ES-I3 (cell line): ENCODE measurements at regions not wholly inside any gene's neighbourhood (a gene's known extent, or its start where the extent isn't known, plus 50 kb on each side); places are given as distances from the start of the nearest gene placed in this dataset.

ENCODE experiments used
- H3K36me3 ChIP-seq: 2 replicates; pipeline ENCODE4 v1.6.1; 2013; ENCODE audit warnings: mild to moderate bottlenecking, low read length, control low read depth, moderate library complexity; ENCODE audit not compliant: insufficient read depth
- H3K4me1 ChIP-seq: 2 replicates; pipeline ENCODE4 v1.6.1; 2013; ENCODE audit warnings: mild to moderate bottlenecking, control low read depth, low read length; ENCODE audit not compliant: insufficient read depth
- H3K9ac ChIP-seq: 2 replicates; pipeline ENCODE4 v1.6.1; 2013; ENCODE audit warnings: low read depth, mild to moderate bottlenecking, low read length, moderate library complexity
- H3K9me3 ChIP-seq: 2 replicates; pipeline ENCODE4 v1.6.1; 2013; ENCODE audit warnings: mild to moderate bottlenecking, low read length, moderate library complexity; ENCODE audit not compliant: control insufficient read depth, insufficient read depth

GRCh38 chr14:85417396-85417795, 112.5 kb upstream of the FLRT2 start:
- Histone ChIP-seq H3K4me1 (peaks cover 22% of the 10 kb centered on the region; the same call in 1 of the 2 replicates), H3K9ac (no peak overlapping the region), H3K36me3 (no peaks in the 10 kb centered on the region), H3K9me3 (no peaks in the 10 kb centered on the region)

DNA sequence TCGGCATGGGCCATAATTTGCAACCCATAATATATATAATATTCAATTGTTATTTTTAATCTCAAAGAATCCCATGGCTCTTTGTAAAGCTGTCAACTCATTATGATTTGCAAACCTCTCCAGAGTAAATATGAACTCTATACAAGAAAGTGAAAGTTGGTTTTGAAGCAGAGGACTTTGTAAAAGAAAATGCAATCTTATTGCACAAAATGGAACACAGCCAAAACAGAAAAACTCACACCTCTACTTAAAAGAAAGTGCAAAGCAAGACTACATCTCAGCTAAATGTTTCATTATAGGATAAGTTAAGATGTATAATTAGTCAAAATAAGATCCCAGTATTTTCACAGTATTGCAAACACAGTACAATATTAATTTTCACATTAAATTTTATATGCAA, 111.2 kb upstream of the FLRT2 start:
- no peak overlapping the region for H3K9ac ChIP-seq
- peaks cover 22% of the 10 kb centered on the region; the same call in 1 of the 2 replicates for H3K4me1 ChIP-seq
- H3K9me3 ChIP-seq = no peaks in the 10 kb centered on the region
- no peaks in the 10 kb centered on the region for H3K36me3 ChIP-seq

GRCh38 chr14:85420278-85420677, 109.7 kb upstream of the FLRT2 start:
- no peaks in the 10 kb centered on the region for H3K9me3 ChIP-seq
- H3K36me3 ChIP-seq = no peaks in the 10 kb centered on the region
- H3K4me1 ChIP-seq = peaks cover 12% of the 10 kb centered on the region; the same call in 1 of the 2 replicates
- no peak overlapping the region for H3K9ac ChIP-seq

GRCh38 chr14:85420707-85421106, 109.2 kb upstream of the FLRT2 start:
- H3K36me3 ChIP-seq = no peaks in the 10 kb centered on the region
- no peak overlapping the region for H3K9ac ChIP-seq
- peaks cover 11% of the 10 kb centered on the region; the same call in 1 of the 2 replicates for H3K4me1 ChIP-seq
- no peaks in the 10 kb centered on the region for H3K9me3 ChIP-seq

DNA sequence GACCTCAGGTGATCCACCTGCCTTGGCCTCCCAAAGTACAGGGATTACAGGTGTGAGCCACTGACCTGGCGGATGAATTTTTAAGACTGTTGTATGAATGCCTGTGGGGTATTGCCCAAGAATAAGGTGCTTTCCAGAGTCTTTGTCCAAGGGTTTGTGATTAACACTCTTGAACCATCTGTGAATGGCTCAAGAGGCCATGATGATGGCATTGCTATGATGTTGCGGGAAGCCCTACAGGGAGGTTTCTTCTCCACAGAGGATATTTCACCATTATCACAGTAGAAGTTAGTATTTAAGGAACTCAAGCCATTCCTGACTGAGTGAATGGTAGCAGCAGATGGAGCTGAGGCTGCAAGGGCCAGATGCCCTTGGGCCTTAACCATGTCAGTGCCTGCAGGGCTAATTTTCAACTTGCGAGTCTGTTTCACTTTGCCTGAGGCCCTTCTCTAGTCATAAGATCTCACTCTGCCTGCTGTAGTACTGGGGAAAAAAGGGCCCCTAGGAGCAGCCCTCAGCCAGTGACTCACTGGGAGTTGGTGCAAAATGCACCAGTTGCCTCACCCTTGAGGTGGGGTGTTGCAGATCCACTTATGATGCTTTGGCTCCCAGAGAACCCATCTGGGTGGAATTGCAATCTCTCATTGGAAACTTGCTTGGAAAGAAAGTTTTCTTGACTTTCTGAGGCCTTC, 108.6 kb upstream of the FLRT2 start:
- H3K36me3 ChIP-seq = no peaks in the 10 kb centered on the region
- H3K9me3 ChIP-seq = no peaks in the 10 kb centered on the region
- no peak overlapping the region for H3K9ac ChIP-seq
- peaks cover 11% of the 10 kb centered on the region; the same call in 1 of the 2 replicates for H3K4me1 ChIP-seq

DNA sequence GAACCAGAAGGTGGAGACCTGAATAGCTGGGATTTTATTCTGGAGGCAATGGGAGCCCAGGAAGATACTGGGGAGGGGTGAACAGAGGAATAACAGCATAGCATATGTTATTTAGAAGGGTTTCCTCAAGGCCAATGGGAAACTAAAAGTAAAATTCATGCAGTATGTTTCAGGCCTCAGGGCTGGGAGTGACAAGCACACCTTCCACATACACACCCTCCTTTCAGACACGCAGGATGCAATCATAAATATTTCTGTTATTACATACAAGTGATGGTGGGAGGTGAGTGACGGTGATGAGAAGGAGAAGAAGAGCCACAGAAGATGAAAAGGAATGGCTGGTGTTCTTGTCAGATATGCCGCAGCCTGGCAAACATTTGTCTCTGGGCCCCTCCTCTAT, 106.1 kb upstream of the FLRT2 start:
- H3K9ac ChIP-seq = no peak overlapping the region
- H3K4me1 ChIP-seq = peaks cover 11% of the 10 kb centered on the region; the same call in 1 of the 2 replicates
- no peaks in the 10 kb centered on the region for H3K9me3 ChIP-seq
- no peaks in the 10 kb centered on the region for H3K36me3 ChIP-seq

- H3K36me3 ChIP-seq = no peaks in the 10 kb centered on the region
Measured at GRCh38 chr14:85425507-85425906, 104.4 kb upstream of the FLRT2 start.

DNA sequence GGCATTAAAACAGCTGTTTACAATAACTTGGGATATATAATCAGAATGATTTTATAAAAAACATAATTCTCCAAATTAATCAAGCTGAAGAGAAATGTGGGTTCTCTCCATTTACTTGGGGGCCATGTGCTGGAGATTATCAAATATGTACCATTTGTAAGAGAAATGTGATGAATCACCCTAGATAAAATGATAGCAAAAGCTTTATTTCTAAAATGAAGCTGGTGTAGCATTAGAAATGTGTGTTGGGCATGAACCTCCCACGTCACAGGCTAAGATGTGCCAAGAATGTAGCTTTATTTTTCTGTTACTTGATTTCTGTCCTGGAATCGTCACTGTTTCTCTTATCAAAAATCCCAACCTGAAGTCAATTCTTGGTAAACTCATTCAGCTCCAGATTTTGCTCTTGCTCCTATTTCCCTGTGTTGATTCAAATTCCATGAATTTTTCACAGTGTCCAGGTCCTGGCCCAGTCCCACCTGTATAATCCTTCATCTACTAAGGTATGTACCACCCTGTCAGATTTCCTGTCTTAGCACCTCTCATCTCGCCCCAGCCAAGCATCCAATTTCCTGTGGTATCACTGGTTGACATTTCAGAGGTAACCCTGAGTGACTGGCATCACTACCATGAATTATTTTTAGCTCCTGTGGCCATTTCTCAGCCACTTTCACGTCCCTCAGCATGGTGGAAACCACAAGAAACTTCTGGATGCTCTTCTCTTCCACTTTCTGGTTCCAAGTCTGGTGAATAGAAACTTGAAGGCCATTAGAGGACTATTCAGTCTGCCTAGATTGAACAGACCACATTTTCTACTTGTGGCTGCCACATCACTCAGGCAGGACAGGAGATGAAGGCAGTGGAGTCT, 103.6 kb upstream of the FLRT2 start:
- Histone ChIP-seq H3K4me1 (peaks cover 8% of the 10 kb centered on the region; the same call in 1 of the 2 replicates), H3K9ac (no peak overlapping the region), H3K9me3 (peaks cover 6% of the 10 kb centered on the region), H3K36me3 (no peaks in the 10 kb centered on the region)

More at GRCh38 chr14:85425507-85425906, 104.4 kb upstream of the FLRT2 start:
- peaks cover 11% of the 10 kb centered on the region; the same call in 1 of the 2 replicates for H3K4me1 ChIP-seq
- no peak overlapping the region for H3K9ac ChIP-seq
- H3K9me3 ChIP-seq = peaks cover 6% of the 10 kb centered on the region

GRCh38 chr14:85428926-85429325, 101.0 kb upstream of the FLRT2 start:
- Histone ChIP-seq H3K36me3 (no peaks in the 10 kb centered on the region), H3K4me1 (0 out of 2 replicates have a peak, but pooled peaks cover 3% of the 10 kb centered on the region), H3K9me3 (peaks cover 6% of the 10 kb centered on the region), H3K9ac (no peak overlapping the region)

DNA sequence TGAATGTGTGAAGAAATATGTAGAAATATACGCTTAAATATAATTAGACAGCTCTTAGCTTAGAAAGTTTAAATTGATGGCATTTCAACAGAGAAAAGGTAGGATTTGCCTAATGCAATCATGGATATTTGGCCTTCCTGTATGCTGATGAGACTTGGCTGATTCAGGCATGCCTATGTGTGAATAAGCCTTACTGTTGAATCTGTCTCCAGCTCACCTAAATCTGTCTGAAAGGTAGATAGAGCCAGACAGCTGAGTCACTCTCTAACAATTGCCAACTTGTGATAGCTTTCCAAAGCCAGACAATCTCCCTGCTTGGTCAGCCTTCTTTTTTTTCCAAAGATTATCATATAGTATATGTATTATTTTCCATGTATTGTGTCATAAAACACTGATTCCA, 92.8 kb upstream of the FLRT2 start:
- peaks cover 13% of the 10 kb centered on the region for H3K4me1 ChIP-seq
- no peaks in the 10 kb centered on the region for H3K9me3 ChIP-seq

GRCh38 chr14:85438001-85438400, 91.9 kb upstream of the FLRT2 start:
- H3K4me1 ChIP-seq = peaks cover 13% of the 10 kb centered on the region
- no peaks in the 10 kb centered on the region for H3K36me3 ChIP-seq
- no peak overlapping the region for H3K9ac ChIP-seq
- H3K9me3 ChIP-seq = no peaks in the 10 kb centered on the region

More for the DNA sequence above, 92.8 kb upstream of the FLRT2 start:
- Histone ChIP-seq H3K9ac (no peak overlapping the region), H3K36me3 (no peaks in the 10 kb centered on the region)

- Histone ChIP-seq H3K9ac (no peak overlapping the region), H3K36me3 (no peaks in the 10 kb centered on the region), H3K9me3 (no peaks in the 10 kb centered on the region), H3K4me1 (peaks cover 13% of the 10 kb centered on the region)
Measured at GRCh38 chr14:85438481-85438942, 91.4 kb upstream of the FLRT2 start.

DNA sequence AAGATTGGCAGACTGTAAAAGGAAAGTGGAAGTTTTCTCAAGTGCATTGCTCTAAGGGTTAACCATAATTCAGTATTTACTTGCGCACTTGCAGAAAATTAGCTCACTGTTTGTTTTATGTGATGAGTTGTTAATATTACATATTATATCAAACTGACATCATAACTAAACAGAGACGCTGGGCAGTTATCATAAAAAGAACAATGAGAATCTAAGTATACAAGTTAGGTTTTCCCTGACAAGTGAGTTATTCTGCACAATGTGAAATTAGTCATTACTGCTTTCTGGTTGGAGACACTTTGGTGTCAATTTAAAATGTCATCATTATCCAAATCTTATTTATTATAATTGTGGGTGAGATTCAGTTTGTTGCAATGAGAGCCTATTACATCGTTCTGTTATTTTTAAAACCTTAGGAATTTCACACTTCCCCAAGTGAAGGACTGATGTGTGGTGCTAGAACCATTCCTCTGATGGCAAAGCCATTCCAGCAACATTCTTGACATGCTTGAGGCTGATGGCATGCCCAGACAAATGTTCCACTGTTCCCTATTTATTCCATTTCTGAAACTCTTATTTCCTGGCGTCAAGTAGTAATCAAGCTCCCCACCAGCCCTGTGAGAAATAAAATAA, 90.1 kb upstream of the FLRT2 start:
- Histone ChIP-seq H3K36me3 (no peaks in the 10 kb centered on the region), H3K9ac (no peak overlapping the region), H3K4me1 (peaks cover 13% of the 10 kb centered on the region), H3K9me3 (no peaks in the 10 kb centered on the region)

DNA sequence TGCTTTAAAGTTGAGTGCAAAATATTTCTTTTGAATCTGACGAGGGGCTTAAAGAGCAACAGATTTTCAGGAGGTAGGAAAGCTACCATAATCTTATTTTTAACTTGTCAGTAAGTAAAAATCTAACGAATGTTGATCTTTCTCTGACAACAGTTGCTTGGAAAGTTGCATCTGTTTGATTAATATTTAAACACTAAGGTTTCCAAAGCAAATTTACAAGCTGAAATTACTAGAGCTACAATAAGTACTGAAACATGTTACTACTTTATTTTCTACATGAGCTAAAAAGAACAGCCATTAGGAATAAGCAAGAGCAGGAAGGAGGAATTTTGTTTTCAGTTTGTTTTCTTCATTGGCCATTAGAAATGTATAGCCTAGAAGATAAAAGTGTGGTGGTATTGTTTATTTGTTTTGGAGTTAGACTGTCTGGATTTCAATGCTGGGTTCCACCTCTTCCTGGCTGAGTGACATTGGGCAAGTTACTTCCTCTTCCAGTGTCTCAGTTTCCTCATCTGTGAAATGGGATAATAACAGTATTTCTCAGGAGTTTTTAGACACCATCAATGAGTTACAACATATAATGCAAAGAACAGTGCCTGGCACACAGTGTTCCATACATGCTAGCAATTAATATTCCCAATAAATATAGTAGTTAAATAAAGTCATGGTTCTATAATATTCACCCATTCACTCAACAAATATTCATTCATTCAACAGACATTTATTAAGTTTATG, 87.9 kb upstream of the FLRT2 start:
- peaks cover 7% of the 10 kb centered on the region for H3K4me1 ChIP-seq
- H3K9me3 ChIP-seq = no peaks in the 10 kb centered on the region
- H3K9ac ChIP-seq = no peak overlapping the region
- H3K36me3 ChIP-seq = no peaks in the 10 kb centered on the region
